GM21381 (cell line): ENCODE measurements at regions not wholly inside any gene's neighbourhood (a gene's known extent, or its start where the extent isn't known, plus 50 kb on each side); places are given as distances from the start of the nearest gene placed in this dataset.
"Not testable (repeated sequence)": the region's sequence is repeated elsewhere in the genome, so short reads cannot be mapped to it uniquely, and the experiment has no call there.

Experiments used
- ATAC-seq: cut with Tn5 transposase; IDR thresholded peaks from one replicate; pipeline ENCODE4 v1.9.1; 2021; ENCODE audit warnings: mild to moderate bottlenecking, moderate library complexity; ENCODE audit not compliant: unreplicated experiment

DNA sequence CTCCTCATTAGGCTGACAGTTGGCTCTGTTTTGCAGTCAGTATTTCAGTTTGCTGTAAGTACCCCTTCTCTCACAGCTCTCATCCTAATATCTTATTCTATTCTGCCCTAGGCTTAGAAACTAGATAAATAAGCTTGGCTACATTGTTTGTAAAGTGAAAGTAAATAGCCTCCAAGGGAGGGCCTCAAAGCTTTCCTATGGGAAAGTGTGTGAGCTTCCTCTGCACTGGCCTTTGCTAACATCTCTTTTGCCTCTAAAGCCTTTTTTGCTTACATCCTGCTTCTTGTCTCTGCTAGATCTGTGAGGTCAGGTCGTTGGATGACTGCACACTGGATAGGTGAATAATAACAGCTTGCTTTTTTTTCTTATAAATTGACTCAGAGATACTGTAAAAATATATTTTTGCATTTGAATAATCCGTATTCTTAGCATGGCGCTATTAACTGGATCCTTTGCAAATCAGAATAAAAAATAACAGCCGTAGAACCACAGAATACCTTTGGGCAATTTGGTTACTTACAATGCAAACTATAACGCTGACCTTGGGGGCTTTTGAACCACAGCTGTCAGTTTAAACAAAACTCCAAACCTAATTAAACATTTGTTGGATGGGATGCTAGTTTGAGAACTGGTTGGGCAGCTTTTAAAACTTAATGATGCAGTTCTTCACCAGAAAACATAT is 55.1 kb downstream of the TTC6 start:
- no peak for ATAC-seq

DNA sequence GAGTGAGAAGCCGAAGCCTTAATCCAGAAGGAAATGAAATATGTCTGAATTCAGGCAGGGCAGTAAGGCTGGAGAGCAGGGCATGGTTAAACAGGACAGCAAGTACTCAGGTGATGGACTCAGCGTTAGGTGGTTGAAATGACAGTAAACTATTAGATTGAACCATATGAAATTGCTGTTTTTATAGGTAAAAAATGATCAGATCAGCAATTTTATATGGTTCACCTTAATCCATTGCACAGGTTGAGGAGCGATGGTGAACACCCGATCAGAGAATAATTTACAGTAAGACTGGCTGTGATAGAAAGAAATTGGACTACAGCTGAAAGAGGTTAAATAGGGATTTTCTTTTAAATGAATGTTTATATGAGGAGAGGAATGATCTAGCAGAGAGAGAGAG is 56.6 kb downstream of the TTC6 start:
- ATAC-seq: no peak

DNA sequence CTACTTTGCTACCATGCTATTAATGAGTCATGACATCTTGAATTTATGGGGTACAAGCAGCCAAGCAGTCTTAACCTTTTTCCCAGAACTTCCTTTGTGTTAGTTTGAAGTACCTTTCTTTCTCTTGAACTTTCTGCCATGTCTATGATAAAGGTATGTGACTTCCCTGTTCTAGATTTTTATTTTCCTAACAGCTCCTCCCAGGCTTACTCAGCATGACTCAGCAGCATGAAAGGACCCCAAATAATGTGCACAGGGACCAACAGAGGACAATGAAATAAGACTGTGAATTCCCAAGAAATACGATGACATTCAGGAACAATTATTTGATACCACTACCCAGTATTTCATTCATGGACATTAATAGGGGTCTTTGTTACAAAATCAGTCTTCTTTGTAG is 60.0 kb downstream of the TTC6 start:
- no peak for ATAC-seq

DNA sequence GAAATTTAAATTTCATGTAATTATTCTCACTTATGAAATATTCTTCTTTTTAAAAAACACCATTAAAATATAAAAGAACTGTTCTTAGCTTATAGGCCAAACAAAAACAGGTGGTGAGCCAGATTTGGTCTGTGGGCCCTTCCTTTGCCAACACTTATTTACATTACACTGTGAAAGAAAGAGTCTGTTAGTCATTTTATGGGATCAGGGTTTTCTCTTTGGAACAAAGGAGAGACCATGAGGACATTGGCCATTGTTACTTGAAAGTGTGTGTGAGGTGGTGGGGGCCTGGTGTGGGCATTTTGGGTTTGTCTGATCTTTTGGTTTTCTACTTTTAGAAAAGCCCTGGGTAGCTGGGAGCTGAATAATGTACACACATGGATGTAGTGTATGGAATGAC is 62.7 kb downstream of the TTC6 start:
- ATAC-seq: no peak

DNA sequence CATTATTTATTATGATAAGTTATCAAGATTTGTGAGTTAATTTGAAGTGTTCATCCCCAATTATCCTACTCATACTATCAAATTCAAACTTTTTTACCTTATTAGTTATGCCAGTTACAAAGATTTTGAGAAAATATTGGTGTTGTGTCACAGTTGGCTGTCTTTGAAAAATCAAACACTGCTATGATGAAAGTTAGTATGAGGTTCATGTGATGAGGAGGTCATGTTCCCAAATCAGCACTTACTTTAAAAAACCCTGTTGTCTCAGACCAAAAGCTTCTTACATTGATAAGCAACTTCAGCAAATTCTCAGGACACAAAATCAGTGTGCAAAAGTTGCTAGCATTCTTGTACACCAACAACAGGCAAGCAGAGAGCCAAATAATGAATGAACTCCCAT is 68.1 kb downstream of the TTC6 start:
- no peak for ATAC-seq

DNA sequence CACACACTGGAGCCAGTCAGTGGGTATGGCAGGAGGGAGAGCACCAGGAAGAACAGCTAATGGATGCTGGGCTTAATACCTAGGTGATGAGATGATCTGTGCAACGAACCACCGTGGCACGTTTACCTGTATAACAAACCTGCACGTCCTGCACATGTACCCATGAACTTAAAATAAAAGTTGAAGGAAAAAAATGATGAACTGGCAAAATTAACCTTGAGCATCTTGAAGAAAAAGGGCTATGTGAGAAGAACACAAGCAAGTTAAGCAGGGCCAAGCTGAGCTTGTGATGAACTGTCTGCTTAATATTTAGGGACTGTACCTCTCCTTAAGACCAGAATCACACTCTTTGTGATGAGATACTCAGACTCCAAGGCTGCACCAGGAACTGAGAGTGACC is 70.0 kb downstream of the TTC6 start:
- no peak for ATAC-seq

DNA sequence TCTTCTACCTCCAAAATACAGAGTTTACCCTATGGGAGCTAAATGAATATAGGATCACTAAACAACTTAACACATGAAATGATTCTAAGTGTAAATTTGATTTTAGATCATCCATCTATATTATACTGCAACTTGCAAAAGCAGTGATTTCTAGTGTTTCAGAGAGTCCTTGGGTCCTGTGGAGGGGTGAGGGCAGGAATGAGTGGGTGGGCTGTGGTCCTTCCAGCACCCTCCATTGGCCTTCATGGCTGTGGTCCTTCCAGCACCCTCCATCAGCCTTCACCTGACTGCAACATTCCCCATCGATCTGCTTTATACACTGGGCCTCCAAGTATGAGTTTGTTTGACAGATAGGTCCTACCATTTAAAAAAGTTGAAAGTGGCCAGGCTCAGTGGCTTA is 70.5 kb downstream of the TTC6 start:
- ATAC-seq: no peak

DNA sequence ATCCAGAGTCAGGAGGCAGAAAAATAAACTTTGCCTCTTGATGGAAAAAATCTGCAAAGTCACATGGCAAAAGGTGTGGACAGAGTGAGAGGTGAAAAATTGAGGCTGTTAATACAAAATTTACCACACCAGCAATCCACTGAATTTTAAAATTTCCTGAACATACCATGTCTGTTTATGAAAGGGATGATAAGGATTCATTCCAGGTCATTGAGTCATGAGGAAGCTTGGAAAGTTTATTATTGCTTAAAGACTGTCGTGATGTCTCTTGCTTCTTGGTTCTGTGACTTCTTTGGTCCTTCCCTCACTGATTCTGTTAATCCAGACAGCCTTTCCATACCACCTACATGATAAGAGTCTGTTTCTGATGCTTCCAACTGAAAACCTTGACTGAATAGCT is 73.2 kb downstream of the TTC6 start:
- ATAC-seq: no peak

DNA sequence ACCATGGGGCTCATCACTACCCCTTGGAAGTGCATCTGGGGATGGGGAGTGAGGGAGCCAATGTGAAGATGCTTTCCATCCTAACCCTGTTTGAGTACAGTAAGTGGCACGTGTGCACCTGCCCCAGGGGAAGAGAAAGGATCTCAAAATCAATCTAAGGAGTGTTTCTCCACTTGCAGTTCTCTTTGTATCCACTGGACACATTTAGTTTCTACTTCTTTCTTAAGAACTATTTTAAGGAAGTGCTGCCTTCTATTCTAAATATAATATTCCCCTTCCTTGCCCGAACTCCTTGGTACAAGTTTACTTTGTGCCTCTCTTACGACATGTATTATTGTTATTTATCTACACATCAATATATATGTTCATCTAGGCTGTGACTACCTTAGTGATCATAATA is 73.8 kb downstream of the TTC6 start:
- ATAC-seq: no peak

DNA sequence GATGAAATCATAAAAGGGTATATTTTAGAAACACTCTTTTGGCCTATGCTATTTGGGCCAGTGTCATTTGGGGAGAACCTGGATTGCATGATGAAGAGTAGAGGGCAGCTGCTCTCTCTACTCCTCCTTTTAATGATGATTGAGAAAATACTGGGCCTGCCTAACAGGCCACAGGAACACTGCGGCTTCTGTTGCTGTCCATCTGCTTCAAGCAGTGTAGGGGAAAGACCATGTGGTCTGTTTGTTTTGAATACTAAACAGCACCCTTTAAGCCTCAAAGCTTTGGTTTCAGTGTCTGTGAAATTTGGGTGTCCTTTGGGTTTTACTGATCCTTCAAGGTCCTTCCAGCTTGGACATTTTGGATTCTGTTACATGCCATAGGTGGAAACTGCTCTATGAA is 78.0 kb downstream of the TTC6 start:
- no peak for ATAC-seq

DNA sequence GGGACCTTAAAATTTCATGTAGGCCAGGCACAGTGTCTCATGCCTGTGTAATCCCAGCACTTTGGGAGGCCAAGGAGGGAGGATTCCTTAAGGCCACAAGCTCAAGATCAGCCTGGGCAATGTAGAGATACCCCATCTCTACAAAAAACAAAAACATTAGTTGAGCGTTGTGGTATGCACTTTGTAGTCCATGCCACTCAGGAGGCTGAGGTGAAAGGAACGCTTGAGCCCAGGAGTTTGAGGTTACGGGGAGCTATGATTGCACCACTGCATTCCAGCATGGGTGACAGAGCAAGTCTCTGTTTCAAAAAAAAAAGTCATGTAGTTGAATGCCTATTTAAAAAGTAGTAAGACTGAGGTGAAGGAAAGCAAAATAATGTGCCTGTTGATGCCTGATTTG is 83.5 kb downstream of the TTC6 start:
- ATAC-seq: no peak

DNA sequence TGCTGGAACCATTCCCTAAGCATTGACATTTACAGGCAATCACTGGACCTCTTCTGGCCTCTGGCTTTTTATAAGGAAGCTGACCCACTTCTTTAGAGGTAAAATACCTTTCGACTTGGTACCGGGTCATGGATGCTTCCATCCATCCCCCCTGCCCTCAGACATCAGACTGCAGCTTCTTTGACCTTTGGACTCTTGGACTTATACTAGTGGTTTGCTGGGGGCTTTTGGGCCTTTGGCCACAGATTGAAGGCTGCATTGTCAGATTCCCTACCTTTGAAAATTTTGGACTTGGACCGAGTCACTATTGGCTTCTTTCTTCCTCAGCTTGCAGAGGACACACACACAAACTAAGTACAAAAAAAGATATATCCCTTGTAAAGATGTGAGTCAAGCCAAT is 86.1 kb downstream of the TTC6 start:
- ATAC-seq: no peak

DNA sequence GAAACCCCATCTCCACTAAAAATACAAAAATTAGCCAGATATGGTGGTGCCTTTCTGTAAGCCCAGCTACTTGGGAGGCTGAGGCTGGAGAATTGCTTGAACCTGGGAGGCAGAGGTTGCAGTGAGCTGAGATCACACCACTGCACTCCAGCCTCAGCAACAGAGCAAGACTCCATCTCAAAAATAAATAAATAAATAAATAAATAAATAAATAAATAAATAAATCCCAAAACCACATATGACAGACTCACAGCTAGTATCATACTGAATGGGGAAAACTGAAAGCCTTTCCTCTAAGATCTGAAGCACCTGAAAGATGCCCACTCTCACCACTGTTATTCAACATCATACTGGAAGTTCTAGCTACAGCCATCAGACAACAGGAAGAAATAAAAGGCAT is 97.3 kb downstream of the TTC6 start:
- not testable (repeated sequence) for ATAC-seq

DNA sequence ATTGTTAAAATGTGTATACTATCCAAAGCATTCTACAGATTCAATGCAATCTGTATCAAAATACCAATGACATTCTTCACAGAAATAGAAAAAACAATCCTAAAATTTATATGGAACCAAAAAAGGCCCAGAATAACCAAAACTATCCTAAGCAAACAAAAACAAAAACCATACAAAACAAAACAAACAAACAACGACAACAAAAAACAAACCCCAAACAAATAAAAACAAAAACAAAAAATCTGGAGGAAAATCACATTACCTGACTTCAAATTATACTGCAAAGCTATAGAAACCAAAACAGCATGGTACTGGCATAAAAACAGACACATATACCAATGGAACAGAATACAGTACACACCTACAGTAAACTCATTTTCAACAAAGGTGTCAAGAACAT is 98.0 kb downstream of the TTC6 start:
- ATAC-seq: not testable (repeated sequence)

DNA sequence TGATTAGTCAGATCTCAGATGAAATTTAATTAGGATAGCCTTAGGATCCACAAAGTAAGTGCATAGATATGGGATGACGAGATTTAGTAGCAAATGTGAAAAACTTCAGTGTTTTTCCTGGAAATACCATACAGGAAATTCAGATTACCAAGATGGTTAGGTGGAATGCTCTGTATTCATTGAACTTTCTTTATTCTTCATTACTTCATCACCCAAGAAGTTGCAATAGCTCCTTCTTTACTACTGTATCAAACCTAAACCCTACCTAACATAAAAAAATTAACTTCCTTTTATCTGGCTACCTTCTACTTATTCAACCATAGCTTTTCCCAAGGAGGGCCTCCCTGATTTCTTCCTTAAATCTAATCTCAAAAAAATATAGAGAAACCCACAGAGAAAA is 100.4 kb downstream of the TTC6 start:
- no peak for ATAC-seq

DNA sequence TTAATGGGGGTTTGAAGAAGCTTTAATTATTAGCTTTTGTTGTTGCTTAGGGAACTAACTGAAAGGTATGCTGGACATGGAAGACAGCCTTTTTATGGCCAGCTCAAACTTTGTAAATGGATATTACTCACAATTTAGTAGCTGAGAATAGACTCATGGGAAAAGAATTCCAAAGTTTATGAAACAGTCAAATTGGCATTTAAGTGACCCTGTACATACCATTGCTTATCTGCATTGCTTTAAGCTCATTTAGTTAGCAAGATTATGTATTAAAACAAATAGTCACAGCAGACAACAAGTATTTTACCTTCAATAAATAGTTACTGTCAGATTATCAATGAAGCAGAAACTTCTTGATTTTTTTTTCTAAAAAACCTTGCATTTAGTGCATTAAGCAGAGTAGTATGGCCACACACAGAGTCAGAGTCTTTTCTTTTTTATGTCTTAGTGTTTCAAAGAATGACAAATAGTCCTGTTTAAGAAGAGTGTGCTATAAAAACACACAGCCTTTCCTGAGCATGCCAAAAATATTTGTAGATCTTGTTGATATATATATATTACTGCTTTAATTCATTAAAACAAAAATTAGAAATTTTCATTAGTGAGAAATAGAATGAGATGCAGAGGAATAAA is 102.2 kb downstream of the TTC6 start:
- ATAC-seq: no peak

DNA sequence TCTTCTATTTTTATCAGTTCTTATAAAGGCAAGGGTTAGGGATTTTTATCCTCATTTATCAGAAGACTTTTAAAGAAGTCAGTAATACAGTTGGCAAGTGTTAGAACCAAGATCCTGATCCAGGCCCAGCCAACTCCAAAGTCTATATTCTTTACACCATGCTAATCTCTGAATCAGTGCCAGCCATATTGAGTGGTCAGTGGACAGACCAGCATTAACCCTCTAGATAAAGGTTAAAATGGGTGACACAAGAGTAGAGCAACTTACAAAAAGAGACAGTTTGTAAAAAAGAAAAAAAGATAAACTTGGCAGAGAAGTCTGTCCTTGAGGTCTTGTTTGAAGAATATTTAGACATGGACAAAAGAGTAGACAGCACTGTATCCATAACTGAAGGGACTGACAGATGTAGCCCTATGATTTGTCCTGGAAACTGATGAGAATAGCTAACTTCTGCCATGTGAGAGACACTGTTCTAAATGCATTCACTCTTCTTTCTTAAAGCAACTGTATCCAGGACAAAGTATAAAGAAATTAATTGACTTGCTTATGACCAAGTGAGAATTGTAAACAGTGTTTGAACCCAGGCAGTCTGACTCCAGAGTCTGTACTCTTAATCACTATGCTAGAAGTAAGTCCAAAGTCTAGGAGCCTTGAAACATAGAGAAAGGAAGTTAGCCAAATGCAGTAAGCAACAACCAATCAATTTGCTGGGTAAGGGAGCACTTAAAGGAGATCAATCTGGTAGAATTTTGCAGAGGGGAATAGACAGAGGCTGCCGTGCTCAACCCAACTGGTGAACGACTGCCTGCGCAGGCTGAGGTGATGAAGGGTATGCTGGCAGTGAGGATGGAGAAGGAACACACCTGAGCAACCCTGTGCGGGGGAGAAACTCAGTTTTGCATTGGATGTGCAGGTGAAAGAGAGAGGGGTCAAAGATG is 103.7 kb downstream of the TTC6 start:
- ATAC-seq: no peak

DNA sequence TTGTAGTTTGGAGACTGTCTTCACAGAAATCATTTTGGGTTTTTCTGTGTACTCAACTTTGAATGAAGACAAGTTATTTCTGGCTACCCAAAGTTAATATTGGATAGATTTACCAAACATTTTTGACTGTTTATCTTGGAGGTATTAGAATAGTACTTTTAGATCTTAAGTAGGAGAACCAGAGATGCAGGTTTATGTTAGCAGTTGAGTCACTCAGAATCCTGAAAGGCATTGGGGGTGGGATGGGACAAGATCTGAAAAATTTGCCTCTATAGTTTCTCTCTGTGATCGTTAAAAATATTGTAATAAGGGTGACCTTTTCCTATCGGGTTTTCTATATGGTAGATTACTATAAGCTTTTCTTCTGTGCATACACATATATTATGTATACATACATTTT is 112.3 kb downstream of the TTC6 start:
- no peak for ATAC-seq

DNA sequence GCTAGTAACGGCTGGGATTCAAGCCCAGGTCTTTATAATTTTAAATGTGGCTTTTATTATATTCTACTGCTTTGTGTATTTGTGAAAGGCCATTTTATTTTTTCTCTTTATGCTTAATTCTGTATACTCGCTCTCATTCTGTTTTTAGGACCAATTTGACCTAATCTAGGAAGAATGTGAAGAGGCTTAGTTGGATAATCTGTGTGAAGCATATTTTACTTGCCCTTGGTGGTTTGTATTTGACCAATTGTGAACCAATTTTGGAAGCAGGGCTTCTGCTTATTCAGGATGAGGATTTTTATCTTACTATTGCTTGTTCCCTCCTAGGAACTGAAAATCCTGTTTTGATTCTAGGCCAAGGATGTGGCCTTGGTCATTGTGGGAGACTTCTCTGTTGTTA is 113.1 kb downstream of the TTC6 start:
- ATAC-seq: no peak

DNA sequence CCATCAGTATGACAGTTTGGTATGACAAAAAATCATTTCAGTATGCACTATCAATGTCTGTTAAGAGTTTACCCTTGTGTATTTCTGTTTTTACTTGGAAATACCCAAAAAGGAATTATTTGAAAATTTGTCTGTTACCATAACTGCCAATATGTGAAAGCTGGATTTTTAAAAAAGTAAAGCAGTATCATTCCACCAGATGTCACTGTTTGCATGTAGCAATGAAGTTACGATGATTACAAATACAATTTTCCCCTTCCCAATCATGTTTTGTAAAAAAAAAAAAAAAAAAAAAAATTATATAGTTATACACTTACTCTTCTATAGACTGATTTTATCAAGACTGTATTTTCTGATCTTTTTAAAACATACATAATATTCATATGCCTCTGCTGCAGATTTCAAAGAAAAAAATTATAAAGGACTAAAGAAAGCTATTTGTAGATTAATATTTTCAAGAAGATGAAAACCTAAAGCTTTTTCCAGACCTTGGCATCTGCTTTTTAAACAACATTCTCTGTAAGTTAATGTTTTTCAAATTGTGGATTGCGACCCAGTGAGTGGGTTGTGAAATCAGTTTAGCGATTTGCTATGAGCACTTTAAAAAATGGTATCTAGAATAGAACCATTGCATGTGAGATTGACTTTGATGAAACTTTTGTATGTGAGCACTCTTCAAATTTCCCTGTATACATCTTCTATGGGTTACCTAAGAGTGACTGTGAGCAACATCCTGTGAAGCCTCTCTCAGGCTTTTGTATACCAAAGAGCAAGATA is 114.2 kb downstream of the TTC6 start:
- ATAC-seq: no peak

DNA sequence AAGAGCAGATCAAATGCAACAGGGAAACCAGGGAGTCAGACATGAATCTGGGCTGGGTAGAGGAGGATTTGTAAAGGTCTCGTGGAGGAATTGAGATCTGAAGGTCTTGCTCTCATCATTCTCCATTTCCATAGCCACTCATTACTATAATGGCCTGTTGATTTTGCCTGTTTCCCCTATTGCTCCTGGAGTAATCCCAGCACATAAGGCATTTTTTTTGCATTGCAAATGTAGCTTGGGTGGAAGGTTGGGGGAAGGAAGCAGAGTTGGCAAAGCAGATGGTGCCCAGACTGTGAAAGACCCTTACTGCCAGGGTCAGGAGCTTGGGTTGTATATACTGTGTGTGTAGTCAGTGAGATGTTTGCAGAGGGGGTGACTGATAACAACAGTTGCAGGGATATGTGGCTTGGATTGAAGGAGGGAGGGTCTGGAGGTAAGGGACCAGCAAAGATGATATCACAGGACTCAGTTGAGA is 116.0 kb downstream of the TTC6 start:
- ATAC-seq: no peak
